ENCODE measurements at regions not wholly inside any gene's neighbourhood (a gene's known extent, or its start where the extent isn't known, plus 50 kb on each side); places are given as distances from the start of the nearest gene placed in this dataset.
"Not testable (repeated sequence)": the region's sequence is repeated elsewhere in the genome, so short reads cannot be mapped to it uniquely, and the experiment has no call there.

- DNase-seq, result no peak
Measured at GRCh38 chr4:184950117-184950830, 68.0 kb upstream of the HELT start.

- no peak for DNase-seq
Measured at GRCh38 chr4:184950926-184951325, 67.4 kb upstream of the HELT start.

GRCh38 chr4:184951668-184952160, 66.6 kb upstream of the HELT start:
- no peak for DNase-seq

- DNase-seq, result no peak
Measured at GRCh38 chr4:184952522-184952921, 65.8 kb upstream of the HELT start.

DNA sequence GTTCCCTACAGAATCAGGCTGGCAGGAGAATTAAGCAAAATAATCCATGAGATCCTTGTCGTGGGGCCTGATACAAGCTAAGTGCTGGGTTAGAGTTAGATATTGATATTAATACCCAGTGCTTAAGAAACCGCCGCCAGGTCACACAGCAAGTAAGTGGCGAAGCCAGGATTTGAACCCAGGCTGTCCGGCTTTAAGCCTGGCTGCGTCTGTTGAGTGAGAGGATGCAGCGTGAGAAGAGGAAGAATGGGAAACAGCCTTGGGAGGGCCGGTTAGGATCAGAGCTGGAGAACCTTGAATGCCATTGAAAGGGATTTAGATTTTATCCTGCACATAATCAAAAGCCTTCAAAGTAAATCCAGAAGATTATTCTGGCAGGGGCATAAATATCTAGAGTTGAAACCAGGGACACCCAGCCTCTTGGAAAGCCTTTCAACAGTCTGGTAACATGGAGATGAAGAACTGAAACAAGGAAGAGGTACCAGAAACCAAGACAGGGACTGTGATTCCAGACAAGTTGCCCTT, 64.8 kb upstream of the HELT start:
- DNase-seq, result no peak

DNA sequence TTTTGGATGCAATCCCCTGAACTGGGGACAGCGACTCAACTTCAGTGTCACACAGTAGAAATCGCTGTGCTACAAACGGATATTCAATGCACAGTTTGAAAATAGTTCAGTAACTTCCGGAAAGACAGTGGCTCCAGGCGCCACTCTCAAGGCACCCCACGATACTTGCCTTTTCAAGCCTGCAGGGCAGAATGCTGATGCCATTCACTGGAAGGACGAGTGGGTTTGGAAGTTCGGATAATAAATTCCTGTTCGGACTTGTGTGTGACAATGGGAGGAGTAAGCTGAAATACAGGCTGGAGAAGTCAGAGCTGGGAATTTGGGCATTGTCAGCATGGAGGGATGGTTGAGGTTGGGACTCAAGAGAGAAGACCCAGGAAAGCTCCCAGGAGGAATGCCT, 64.3 kb upstream of the HELT start:
- DNase-seq, result no peak

- DNase-seq, result no peak
Measured at GRCh38 chr4:184954482-184954881, 63.8 kb upstream of the HELT start.

DNA sequence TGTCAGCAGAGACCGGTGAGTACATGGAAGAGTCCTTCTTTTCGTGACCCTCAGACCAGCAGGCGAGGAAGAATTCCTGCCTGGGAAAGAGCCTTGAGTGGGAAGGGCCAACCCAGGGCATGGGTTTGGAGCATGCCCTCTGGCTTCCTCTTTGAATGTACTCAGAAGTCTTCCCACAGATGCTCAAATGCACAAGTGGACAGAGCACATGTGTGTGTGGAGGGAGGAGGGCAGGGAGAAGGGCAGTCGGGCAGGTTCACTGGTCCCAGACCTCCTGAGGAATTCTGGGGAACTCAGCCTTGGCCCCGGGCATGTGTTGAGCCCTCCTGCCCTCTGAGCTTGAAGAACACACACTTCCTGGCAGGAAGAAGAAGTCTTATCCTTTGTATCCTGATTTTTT, 63.2 kb upstream of the HELT start:
- no peak for DNase-seq

GRCh38 chr4:184955636-184956035, 62.7 kb upstream of the HELT start:
- no peak for DNase-seq

GRCh38 chr4:184957446-184958115, 60.7 kb upstream of the HELT start:
- DNase-seq, result no peak

DNA sequence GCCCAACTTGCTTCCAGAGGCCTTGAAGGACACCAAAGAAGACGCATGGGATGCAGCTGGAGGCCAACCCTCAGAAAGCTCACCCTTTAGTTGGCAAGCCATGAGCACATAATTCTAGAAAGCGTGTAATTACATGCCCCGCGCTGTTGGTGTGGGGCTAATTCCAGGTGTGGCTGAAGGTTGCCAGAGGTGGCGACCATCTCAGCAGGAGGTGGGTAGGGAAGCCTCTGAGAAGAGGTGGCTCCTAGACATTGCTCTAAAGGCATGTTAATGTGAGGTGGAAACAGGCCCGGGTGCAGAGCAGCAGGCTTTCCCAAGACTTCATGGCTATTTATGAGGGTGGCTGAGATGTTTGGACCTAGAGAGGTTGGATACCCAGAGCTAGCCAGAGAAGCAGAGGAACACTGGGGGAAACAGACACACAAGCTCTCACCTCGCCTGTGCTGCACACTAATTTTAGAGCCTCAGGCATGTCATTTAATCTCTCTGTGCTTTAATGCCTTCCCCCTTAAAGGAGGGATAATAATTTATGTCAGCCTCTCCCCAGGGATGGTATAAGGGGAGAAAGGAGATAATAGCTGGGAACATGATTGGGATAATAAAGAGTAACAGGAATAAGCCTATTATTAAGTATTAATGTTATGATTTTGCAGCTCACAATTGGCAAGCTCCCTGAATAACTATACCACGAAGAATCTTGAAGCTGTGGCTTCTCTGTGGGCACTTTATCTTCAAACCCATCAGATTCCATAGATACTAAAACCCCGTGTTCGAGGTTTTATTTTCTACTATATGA, 60.0 kb upstream of the HELT start:
- DNase-seq, result no peak

- no peak for DNase-seq
Measured at GRCh38 chr4:184958923-184959210, 59.4 kb upstream of the HELT start.

- DNase-seq, result no peak
Measured at GRCh38 chr4:184959309-184959708, 59.0 kb upstream of the HELT start.

GRCh38 chr4:184959786-184960185, 58.5 kb upstream of the HELT start:
- no peak for DNase-seq

DNA sequence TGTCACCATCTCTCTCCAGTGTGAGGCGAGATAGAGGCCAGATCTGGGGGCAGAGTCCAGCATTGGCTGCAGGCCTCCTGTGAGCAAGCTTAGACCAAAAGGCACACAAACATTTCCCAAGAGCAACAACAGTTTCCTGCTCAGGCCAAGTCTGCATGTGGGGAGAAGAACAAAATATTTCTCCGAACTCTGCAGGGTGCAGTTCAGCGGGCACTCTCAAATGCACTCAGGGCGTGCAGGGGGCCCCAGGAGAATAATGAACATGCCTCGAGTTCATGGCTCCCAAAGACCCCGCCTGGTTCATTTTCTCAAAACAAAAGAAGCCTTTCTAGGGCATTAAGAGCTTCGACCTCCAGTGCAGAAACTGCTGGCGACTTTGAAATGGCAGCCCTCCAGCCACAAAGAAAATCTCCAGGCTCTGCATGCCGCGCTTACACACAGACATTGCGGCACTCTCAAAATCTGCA, 57.8 kb upstream of the HELT start:
- no peak for DNase-seq

- DNase-seq, result peak; percentile 25
Measured at GRCh38 chr4:184961660-184962059, 56.6 kb upstream of the HELT start.

GRCh38 chr4:184962125-184962638, 56.1 kb upstream of the HELT start:
- no peak for DNase-seq

- DNase-seq, result not testable (repeated sequence)
Measured at GRCh38 chr4:184965230-184966050, 52.9 kb upstream of the HELT start.

DNA sequence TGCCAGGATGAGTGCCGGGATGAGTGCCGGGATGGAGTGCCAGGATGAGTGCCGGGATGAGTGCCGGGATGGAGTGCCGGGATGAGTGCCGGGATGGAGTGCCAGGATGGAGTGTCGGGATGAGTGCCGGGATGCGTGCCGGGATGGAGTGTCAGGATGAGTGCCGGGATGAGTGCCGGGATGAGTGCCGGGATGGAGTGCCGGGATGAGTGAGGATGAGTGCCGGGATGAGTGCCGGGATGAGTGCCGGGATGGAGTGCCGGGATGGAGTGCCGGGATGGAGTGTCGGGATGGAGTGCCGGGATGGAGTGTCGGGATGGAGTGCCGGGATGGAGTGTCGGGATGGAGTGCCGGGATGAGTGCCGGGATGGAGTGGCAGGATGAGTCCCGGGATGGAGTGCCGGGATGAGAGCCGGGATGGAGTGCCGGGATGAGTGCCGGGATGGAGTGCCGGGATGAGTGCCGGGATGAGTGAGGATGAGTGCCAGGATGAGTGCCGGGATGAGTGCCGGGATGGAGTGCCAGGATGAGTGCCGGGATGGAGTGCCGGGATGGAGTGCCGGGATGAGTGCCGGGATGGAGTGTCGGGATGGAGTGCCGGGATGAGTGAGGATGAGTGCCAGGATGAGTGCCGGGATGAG, 52.1 kb upstream of the HELT start:
- not testable (repeated sequence) for DNase-seq

DNA sequence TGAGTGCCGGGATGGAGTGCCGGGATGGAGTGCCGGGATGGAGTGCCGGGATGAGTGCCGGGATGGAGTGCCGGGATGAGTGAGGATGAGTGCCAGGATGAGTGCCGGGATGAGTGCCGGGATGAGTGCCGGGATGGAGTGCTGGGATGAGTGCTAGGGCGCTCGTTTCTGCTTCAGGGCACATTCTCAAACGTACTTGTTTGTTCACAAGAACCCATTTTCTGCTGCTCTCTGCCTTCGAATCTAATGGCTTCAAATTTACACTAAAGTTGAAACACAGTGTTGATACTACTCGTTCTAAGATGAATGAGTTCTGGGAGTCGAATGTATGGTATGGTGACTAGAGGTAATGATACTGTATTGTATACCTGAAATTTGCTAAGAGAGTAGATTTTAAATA, 50.6 kb upstream of the HELT start:
- not testable (repeated sequence) for DNase-seq

DNA sequence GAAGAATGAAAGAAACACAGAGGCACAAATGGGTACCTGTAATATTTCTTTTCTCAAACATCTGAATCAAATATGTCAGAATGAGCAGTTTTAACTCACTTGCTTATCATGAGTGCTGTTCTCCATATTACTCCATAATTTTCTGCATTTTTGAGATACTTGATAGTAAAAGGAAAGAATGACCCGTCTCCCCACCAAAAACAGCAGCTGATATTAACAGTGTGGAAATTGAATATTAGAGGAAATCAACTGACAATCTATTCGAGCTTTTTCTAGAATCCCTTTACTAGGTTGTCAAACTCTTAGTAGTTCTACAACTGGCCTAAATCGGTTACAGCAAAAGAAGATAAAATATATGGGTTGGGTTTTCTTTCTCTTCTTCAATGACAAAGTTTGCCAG, 49.9 kb upstream of the HELT start:
- no peak for DNase-seq

Measured in COR-L47 (cell line).